AG09319 (cell line): ENCODE measurements at regions not wholly inside any gene's neighbourhood (a gene's known extent, or its start where the extent isn't known, plus 50 kb on each side); places are given as distances from the start of the nearest gene placed in this dataset.

ENCODE experiments used
- DNase-seq: peaks from one replicate; pipeline ENCODE4 v3.0.0-alpha.2; 2010; ENCODE audit warnings: low read depth; ENCODE audit errors: extremely low read depth
- TF ChIP-seq, protein P1 (sequence below): IDR thresholded peaks from 2 replicates; pipeline ENCODE4 v1.5.1; 2011; ENCODE audit warnings: low read depth, mild to moderate bottlenecking, inconsistent platforms, low read length, moderate library complexity

DNA sequence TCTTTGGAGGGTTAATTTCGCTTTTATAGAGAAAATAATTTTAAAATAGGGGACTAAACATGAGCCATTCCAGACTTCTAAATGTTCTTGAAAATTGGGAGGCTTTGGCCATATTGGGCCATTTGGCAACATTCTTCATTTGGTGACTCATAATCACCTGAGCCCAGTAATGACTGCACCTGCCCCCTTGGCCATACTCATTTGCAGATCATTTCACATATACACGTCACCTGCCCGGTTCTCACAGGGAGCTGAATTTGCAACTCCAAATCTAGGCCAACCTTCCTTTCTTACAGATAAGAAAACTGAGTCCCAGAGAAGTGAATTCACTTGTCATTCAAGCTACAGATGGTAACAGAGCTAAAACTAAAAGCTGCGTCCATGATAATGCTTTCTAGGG lies 289.7 kb downstream of the EPHA4 start:
- TF ChIP-seq, protein P1, sequence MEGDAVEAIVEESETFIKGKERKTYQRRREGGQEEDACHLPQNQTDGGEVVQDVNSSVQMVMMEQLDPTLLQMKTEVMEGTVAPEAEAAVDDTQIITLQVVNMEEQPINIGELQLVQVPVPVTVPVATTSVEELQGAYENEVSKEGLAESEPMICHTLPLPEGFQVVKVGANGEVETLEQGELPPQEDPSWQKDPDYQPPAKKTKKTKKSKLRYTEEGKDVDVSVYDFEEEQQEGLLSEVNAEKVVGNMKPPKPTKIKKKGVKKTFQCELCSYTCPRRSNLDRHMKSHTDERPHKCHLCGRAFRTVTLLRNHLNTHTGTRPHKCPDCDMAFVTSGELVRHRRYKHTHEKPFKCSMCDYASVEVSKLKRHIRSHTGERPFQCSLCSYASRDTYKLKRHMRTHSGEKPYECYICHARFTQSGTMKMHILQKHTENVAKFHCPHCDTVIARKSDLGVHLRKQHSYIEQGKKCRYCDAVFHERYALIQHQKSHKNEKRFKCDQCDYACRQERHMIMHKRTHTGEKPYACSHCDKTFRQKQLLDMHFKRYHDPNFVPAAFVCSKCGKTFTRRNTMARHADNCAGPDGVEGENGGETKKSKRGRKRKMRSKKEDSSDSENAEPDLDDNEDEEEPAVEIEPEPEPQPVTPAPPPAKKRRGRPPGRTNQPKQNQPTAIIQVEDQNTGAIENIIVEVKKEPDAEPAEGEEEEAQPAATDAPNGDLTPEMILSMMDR, result no peak
- DNase-seq, result no peak

DNA sequence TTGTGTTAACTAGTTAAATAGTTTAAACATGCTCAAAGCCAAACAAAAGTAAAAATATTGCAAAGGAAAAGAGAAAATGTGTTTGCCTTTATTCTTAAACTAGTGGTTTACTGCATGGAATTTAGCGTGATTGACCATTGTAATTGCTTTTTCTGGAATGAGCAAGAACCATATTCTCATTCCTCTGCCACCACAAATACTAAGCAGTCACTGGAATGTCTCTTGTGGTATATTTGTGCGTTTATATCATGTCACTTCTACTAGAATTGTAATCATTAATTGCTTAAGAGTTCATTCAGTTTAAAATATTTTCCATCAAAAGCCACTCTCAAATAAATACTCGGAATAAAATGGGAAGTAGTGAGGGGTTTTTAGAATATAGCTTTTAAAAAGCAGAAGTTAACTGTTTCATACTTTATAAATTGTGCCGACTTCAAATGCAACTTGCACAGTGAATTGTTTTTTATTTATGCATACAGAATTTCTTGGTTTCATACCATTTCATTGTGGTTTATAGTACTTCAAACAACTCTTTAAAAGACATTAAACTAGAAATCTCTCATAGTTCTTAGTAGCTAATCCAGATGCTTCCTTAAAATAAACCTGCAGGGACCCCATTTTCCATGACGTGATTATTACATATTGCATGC lies 288.1 kb downstream of the EPHA4 start:
- peak; percentile 34 for DNase-seq

DNA sequence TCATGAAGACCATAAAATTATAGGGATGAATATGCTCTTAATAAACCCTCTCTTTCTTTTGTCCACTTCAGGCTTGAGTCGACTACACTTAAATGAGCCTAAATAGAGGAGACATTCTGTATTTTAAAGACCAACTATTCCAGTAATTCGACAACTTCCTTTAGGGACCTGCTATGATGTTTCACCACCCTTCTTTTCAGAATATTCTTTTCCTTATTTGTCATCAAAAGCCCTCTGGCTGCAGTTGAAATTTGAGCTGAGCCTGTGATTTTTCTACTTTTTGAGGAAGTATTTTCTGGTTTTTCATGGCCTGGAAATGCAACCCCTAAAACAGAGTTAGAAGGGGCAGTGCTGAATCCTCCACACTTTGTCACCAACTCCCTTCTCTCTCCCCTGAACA lies 287.0 kb downstream of the EPHA4 start:
- TF ChIP-seq, protein P1, result no peak

More for the DNA sequence above, 288.1 kb downstream of the EPHA4 start:
- TF ChIP-seq, protein P1, result no peak

DNA sequence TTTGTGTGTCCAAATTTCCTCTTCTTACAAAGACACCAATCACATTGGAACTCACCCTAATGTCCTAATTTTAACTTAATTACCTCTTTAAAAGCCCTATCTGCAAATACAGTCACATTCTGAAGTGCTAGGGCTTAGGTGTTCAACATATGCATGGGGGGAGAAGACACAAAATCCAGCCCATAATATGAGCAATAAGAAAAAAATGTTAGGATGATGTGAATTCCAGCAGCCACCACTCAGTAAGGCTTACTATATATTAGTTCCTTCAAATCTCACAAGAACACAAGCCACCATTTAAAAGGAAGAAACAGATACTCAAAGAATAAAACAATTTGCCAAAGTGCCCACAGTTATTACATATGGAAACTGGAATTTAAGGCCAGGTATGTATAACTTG lies 285.7 kb downstream of the EPHA4 start:
- TF ChIP-seq, protein P1, result no peak
- DNase-seq, result no peak

More for the DNA sequence above, 287.0 kb downstream of the EPHA4 start:
- no peak for DNase-seq

DNA sequence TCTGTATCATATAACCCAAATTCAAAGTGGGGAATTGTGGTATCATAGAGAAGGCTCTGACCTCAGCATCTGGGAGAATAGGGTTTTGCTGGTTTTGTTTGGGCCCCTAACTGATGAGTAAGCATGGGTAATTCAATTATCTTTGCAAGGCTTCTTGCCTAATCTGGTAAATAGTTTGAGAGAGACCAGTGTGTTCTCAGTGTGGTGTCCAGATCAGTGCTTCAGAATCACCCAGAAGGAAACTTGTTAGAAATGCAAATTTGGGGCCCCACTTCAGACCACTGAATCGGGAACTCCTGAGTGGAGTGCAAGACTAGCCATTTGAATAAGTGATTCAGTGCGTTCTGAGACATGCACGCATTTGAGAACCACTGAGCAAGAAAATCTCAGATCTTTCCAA lies 282.7 kb downstream of the EPHA4 start:
- TF ChIP-seq, protein P1, result no peak
- no peak for DNase-seq

DNA sequence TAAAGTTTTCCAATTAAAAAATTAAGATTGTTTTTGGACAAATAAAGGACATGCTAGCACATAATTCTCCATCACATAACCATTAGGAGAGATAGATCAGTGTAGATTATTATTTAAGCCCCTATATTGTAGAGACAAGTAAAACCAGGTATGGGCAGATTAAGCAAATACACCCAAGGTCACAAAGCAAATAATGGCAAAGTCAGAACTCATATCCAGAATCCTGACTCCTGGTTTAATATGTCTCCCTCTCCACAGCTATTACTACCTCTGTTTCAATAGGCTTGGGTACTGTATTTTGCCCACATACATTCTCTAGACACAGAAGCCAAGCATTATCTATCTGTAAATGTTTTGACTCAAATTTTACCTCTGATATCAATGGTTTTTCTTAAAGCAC lies 282.3 kb downstream of the EPHA4 start:
- no peak for DNase-seq
- TF ChIP-seq, protein P1, result no peak

DNA sequence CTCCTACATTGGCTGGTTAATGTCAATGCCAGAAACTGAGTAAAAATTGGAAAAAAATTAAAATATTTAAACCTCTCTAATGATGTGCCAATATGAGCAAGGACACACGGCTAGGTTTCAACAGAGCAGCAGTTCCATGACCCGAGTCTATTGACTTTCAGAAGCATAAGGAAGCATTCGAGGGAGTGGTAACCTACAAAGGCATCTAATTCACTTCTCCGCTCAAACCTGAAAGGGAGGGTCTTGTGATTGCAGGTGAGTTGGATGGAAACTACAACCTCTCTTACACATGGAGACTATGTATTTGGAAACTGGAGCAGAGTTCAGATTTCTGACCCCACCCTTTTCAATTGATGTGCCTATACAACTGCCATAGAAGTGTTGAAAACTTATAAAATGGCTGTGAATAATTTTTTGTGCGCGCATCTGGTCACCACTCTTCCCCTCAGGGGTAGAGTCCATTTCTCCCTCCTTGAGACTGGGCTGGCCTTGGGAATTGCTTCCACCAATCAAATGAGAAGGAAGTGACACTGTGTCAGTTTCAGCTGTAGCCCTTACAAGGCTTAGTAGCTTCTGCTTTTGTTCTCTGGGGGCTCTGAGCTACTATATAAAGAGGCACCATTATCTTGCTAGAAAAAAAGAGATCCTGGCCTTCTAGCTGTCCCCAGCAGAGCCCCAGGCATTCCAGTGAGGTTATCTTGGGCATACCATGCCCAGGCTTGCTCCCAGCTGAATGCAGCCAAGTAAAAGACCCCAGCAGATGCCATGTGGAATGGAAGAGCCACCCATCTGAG lies 278.0 kb downstream of the EPHA4 start:
- TF ChIP-seq, protein P1, result no peak
- DNase-seq, result no peak
